PC-9 (cell line): ENCODE measurements at regions not wholly inside any gene's neighbourhood (a gene's known extent, or its start where the extent isn't known, plus 50 kb on each side); places are given as distances from the start of the nearest gene placed in this dataset.
A peak's percentile ranks its signal among the peaks of the same experiment; 100 is the strongest.

Source experiments
- BruUV-seq: library from RNA; stranded (reverse); fragments of 400-500 nt; replicated peaks from 2 replicates; lab custom pipeline; 2021; lab: Mats Ljungman, UMichigan
- CTCF ChIA-PET: fragments of 300-600 bp; sonication (Branson Sonifier 250); formaldehyde crosslinking; loops from one replicate; lab custom pipeline; 2022; ENCODE audit warnings: antibody characterized with exemption; lab: Charles Lee
- POLR2A ChIA-PET: fragments of 300-600 bp; sonication (Branson Sonifier 250); formaldehyde crosslinking; loops from one replicate; lab custom pipeline; 2022; ENCODE audit warnings: antibody characterized with exemption; ENCODE audit not compliant: unreplicated experiment; lab: Charles Lee
- DNase-seq, 2 experiments: peaks; one replicate each; pipeline versions ENCODE4 v3.0.0 to v3.0.0-alpha.2; 2015 to 2022; ENCODE audit warnings: mixed read lengths in 1 of 2
- H2AFZ ChIP-seq: fragments of 200-600 bp; sonication (generic); 2 replicates; pipeline ENCODE4 v1.8.1; 2017; ENCODE audit warnings: antibody characterized with exemption
- H3F3A ChIP-seq: fragments of 200-600 bp; sonication (generic); 2 replicates; pipeline ENCODE4 v1.8.1; 2017; ENCODE audit warnings: antibody characterized with exemption, mild to moderate bottlenecking, low read depth; ENCODE audit not compliant: insufficient read depth
- H3K27ac ChIP-seq: fragments of 200-600 bp; sonication (generic); 2 replicates; pipeline ENCODE4 v1.6.1; 2016; ENCODE audit warnings: mixed run types
- H3K27me3 ChIP-seq: fragments of 200-600 bp; sonication (generic); 2 replicates; pipeline ENCODE4 v1.6.1; 2016; ENCODE audit warnings: low read depth, mixed run types; ENCODE audit not compliant: insufficient read depth
- H3K36me3 ChIP-seq: fragments of 200-600 bp; sonication (generic); 2 replicates; pipeline ENCODE4 v1.6.1; 2016; ENCODE audit warnings: low read depth, mixed run types
- H3K4me1 ChIP-seq: fragments of 200-600 bp; sonication (generic); replicated peaks from 2 replicates; pipeline ENCODE4 v1.6.1; 2016; ENCODE audit warnings: mixed run types; ENCODE audit not compliant: insufficient read depth
- H3K4me2 ChIP-seq: fragments of 200-600 bp; sonication (generic); 2 replicates; pipeline ENCODE4 v1.6.1; 2017; ENCODE audit warnings: mixed run types
- H3K4me3 ChIP-seq: fragments of 200-600 bp; sonication (generic); 2 replicates; pipeline ENCODE4 v1.6.1; 2016; ENCODE audit warnings: mixed run types
- H3K79me2 ChIP-seq: fragments of 200-600 bp; sonication (generic); 2 replicates; pipeline ENCODE4 v1.6.1; 2017; ENCODE audit warnings: low read depth, mixed run types
- H3K9me2 ChIP-seq: fragments of 200-600 bp; sonication (generic); 2 replicates; pipeline ENCODE4 v1.8.1; 2017; ENCODE audit warnings: mild to moderate bottlenecking; ENCODE audit not compliant: insufficient read depth
- H3K9me3 ChIP-seq: fragments of 200-600 bp; sonication (generic); 2 replicates; pipeline ENCODE4 v1.8.1; 2016; ENCODE audit warnings: low read depth; ENCODE audit not compliant: insufficient read depth
- H4K20me1 ChIP-seq: fragments of 200-600 bp; sonication (generic); 2 replicates; pipeline ENCODE4 v1.8.1; 2017; ENCODE audit not compliant: insufficient read depth
- EZH2 ChIP-seq: fragments of 200-600 bp; sonication (generic); IDR thresholded peaks from 2 replicates; pipeline ENCODE4 v1.8.0; 2017; ENCODE audit warnings: antibody characterized with exemption, low read depth
- intact Hi-C: fragments of 100-400 bp; cut with micrococcal nuclease; formaldehyde crosslinking; loops from one replicate; pipeline ENCODE4 v1.10.0; 2022; ENCODE audit not compliant: unreplicated experiment
- TF ChIP-seq, protein P1 (sequence below): fragments of 200-600 bp; sonication (generic); conservative IDR thresholded peaks from 2 replicates; pipeline ENCODE4 v1.6.1; 2017; ENCODE audit warnings: mixed run types, antibody characterized with exemption, mild to moderate bottlenecking, moderate library complexity

DNA sequence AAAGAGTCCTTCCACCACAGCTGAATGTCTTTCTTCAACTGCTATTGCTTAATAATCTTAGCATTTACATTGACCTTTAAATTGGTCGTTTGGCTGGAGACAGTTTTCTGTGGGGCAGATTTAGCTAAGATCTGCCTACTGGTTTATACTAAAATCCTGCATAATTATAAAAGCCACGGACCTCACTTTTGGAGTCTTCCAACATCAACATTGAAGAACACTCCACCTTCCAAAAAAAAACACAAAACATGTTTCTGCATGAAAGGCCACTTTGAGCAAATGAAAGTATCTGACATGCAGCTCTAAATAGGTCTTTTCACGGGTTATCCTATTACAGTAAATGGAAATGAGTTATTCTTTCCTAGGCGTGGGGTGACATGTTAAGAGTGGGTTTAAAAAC lies 57.0 kb upstream of the KRR1 start:
- H3K4me3 ChIP-seq: no peak overlapping the region
- peaks cover 9% of the 10 kb centered on the region for H3K9me3 ChIP-seq
- no peaks in the 10 kb centered on the region for H4K20me1 ChIP-seq
- no peaks in the 10 kb centered on the region for H3K9me2 ChIP-seq
- BruUV-seq: no TSS peak
- no peaks in the 10 kb centered on the region for H3K79me2 ChIP-seq
- no peaks in the 10 kb centered on the region for H3K27me3 ChIP-seq
- DNase-seq: no peak
- intact Hi-C loops: no loop called here
- H3K27ac ChIP-seq: no peak overlapping the region
- H3K36me3 ChIP-seq: no peaks in the 10 kb centered on the region
- TF ChIP-seq, protein P1, sequence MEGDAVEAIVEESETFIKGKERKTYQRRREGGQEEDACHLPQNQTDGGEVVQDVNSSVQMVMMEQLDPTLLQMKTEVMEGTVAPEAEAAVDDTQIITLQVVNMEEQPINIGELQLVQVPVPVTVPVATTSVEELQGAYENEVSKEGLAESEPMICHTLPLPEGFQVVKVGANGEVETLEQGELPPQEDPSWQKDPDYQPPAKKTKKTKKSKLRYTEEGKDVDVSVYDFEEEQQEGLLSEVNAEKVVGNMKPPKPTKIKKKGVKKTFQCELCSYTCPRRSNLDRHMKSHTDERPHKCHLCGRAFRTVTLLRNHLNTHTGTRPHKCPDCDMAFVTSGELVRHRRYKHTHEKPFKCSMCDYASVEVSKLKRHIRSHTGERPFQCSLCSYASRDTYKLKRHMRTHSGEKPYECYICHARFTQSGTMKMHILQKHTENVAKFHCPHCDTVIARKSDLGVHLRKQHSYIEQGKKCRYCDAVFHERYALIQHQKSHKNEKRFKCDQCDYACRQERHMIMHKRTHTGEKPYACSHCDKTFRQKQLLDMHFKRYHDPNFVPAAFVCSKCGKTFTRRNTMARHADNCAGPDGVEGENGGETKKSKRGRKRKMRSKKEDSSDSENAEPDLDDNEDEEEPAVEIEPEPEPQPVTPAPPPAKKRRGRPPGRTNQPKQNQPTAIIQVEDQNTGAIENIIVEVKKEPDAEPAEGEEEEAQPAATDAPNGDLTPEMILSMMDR: no peak
- TF ChIP-seq EZH2: no peak
- H3K4me1 ChIP-seq: no peaks in the 10 kb centered on the region
- ChIA-PET CTCF (no interaction called here), POLR2A (no interaction called here)
- H3K4me2 ChIP-seq: no peak overlapping the region
- H3F3A ChIP-seq: no peaks in the 10 kb centered on the region
- H2AFZ ChIP-seq: no peak overlapping the region; the same call in 1 of the 2 replicates

DNA sequence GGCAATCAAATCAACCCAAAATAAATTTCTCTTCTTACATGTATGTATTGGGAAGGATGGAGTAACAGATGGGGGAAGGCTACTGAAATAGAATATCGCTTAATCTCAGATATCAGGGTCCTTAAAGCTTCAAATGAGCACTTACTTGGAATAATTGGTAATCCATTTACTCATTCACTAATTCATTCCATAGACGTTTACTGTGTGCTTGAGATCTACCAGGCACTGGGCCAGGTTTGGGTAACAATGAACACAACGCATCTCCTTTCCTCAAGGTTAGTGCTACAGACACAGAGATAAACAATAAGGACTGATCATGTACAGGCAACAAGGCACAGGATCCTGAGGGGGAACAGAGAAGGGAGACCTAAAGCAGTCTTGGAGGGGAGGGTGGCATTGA lies 54.4 kb upstream of the KRR1 start:
- no peaks in the 10 kb centered on the region for H3K4me1 ChIP-seq
- ChIA-PET POLR2A (no interaction called here), CTCF (no interaction called here)
- DNase-seq: no peak
- peaks cover 9% of the 10 kb centered on the region for H3K9me3 ChIP-seq
- BruUV-seq: no TSS peak
- peak overlapping the region; percentile 47; the same call in 1 of the 2 replicates for H2AFZ ChIP-seq
- no peaks in the 10 kb centered on the region for H3K79me2 ChIP-seq
- no peak overlapping the region for H3K27ac ChIP-seq
- no peaks in the 10 kb centered on the region for H3F3A ChIP-seq
- no peak overlapping the region for H3K4me3 ChIP-seq
- H3K4me2 ChIP-seq: no peak overlapping the region
- intact Hi-C loops: no loop called here
- no peaks in the 10 kb centered on the region for H4K20me1 ChIP-seq
- H3K36me3 ChIP-seq: no peaks in the 10 kb centered on the region
- no peaks in the 10 kb centered on the region for H3K9me2 ChIP-seq
- no peak for TF ChIP-seq EZH2
- TF ChIP-seq, protein P1: no peak
- H3K27me3 ChIP-seq: no peaks in the 10 kb centered on the region

DNA sequence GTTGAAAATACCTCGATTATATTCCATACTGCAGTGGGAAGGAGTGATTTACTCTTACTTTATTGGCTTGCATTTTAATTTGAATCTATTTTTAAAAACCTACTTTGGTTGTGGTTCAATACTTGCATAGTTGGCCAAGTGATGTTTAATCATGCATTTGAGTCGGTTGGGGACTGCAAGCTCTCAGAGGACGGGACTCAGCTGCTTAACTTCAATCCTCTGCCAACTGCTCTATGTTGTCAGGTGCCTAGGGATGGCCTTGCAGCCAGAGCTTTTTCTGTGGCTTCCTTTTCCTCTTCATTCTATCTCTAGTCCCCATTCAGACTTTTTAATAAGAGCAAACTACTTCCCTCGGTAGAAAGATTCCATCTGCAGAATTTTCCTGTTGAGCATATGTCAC lies 53.4 kb upstream of the KRR1 start:
- ChIA-PET CTCF (no interaction called here), POLR2A (no interaction called here)
- intact Hi-C loops: no loop called here

More for the DNA sequence above, 53.4 kb upstream of the KRR1 start:
- Histone ChIP-seq H3K27ac (no peak overlapping the region), H3K4me3 (no peak overlapping the region), H3K4me2 (no peak overlapping the region), H3K9me2 (no peaks in the 10 kb centered on the region), H3K27me3 (no peaks in the 10 kb centered on the region), H3K36me3 (no peaks in the 10 kb centered on the region), H3K9me3 (peaks cover 9% of the 10 kb centered on the region), H2AFZ (no peak overlapping the region), H3K79me2 (no peaks in the 10 kb centered on the region), H4K20me1 (no peaks in the 10 kb centered on the region), H3K4me1 (no peaks in the 10 kb centered on the region), H3F3A (no peaks in the 10 kb centered on the region)
- TF ChIP-seq EZH2: no peak
- TF ChIP-seq, protein P1: no peak
- no TSS peak for BruUV-seq
- no peak for DNase-seq
